ENCODE measurements at regions not wholly inside any gene's neighbourhood (a gene's known extent, or its start where the extent isn't known, plus 50 kb on each side); places are given as distances from the start of the nearest gene placed in this dataset.

- Histone ChIP-seq H3K4me3 (ENCODE audit: extremely low read depth in 1 of 4, insufficient read depth in 2 of 4, low read depth in 3 of 4, low read length in 4 of 4) (no peak overlapping the region), H3K79me1 (ENCODE audit: low read depth, low read length) (no peaks in the 10 kb centered on the region), H3K18ac (ENCODE audit: extremely low read depth, low read length) (no peak overlapping the region), H3K23me2 (ENCODE audit: low read depth, low read length) (no peaks in the 10 kb centered on the region), H3K79me2 (ENCODE audit: control insufficient read depth in 1 of 2, insufficient read depth in 2 of 2, low read length in 2 of 2) (no peaks in the 10 kb centered on the region), H4K20me1 (replicated peaks in 1 of 2; ENCODE audit: control insufficient read depth in 1 of 2, insufficient read depth in 2 of 2, low read length in 2 of 2) (no peaks in the 10 kb centered on the region), H4K5ac (ENCODE audit: insufficient read length, low read depth, low read length) (no peak overlapping the region), H3K27ac (ENCODE audit: low read depth, low read length) (no peak overlapping the region), H2AK5ac (ENCODE audit: low read depth, low read length) (no peak overlapping the region), H3K4me2 (ENCODE audit: insufficient read depth in 1 of 2, low read depth in 2 of 2, low read length in 2 of 2) (no peak overlapping the region), H3K27me3 (replicated peaks in 1 of 4; ENCODE audit: control insufficient read depth in 3 of 4, extremely low read depth in 1 of 4, insufficient read depth in 3 of 4, low read length in 3 of 4) (no peaks in the 10 kb centered on the region), H4K8ac (ENCODE audit: extremely low read depth, insufficient read depth, low read length) (no peak overlapping the region), H2AFZ (ENCODE audit: low read length) (no peak overlapping the region), H3K4me1 (replicated peaks in 1 of 4; ENCODE audit: control insufficient read depth in 3 of 4, insufficient read depth in 4 of 4, low read length in 3 of 4) (peaks cover 0 to 7% (median under 1%) of the 10 kb centered on the region in 4 experiments; a peak in 3 of 7 replicates), H4K91ac (replicated peaks; ENCODE audit: insufficient read length, low read length) (no peak overlapping the region), H2BK5ac (ENCODE audit: low read depth, low read length) (no peak overlapping the region), H3K9ac (replicated peaks in 1 of 4; ENCODE audit: extremely low read depth in 1 of 4, low read depth in 3 of 4, low read length in 3 of 4) (no peak overlapping the region), H3K36me3 (ENCODE audit: control insufficient read depth in 2 of 4, insufficient read depth in 4 of 4, low read length in 3 of 4) (no peaks in the 10 kb centered on the region), H2BK20ac (ENCODE audit: low read length) (no peak overlapping the region), H3K14ac (ENCODE audit: insufficient read length) (no peak overlapping the region), H3K23ac (ENCODE audit: insufficient read length) (no peak overlapping the region), H2BK15ac (ENCODE audit: low read length) (no peak overlapping the region), H3K9me3 (ENCODE audit: insufficient read depth in 2 of 2, low read depth in 1 of 2, low read length in 1 of 2) (no peaks in the 10 kb centered on the region), H3K4ac (replicated peaks; ENCODE audit: insufficient read length, low read depth, low read length) (no peak overlapping the region), H2BK120ac (replicated peaks; ENCODE audit: low read depth, low read length) (no peak overlapping the region), H2BK12ac (ENCODE audit: low read depth, low read length) (no peak overlapping the region), H3K56ac (replicated peaks; ENCODE audit: insufficient read length, low read depth, low read length) (no peak overlapping the region)
- no peak for FAIRE-seq
- ChIA-PET POLR2A (ENCODE audit: partially characterized antibody) (no interaction called here), CTCF (ENCODE audit: partially characterized antibody) (interaction anchor here (1.0 kb wide), 1 partner anchor 632 kb away, joined by 3 read pairs; no protein-coding TSS in a partner anchor)
- DNase-seq (ENCODE audit: low read depth in 1 of 2, low spot score in 2 of 2): no peak
- 88% methylated on average over 8 of the region's 8 CpGs; no CpG with 5 or more reads in 1 of the 2 experiments for WGBS, 2 experiments (ENCODE audit: extremely low coverage in 1 of 2, insufficient coverage in 1 of 2, insufficient read length in 1 of 2, insufficient replicate concordance in 2 of 2, low coverage in 1 of 2, low lambda C conversion rate in 2 of 2, missing lambda C conversion rate in 1 of 2)
- no peak for TF ChIP-seq E2F6 (IDR thresholded peaks at IDR 0.05)
Observed at GRCh38 chr17:14575471-14575953, 274.6 kb downstream of the HS3ST3B1 start.

Measured in H1 (cell line).